HG02943 (cell line): ENCODE measurements at regions not wholly inside any gene's neighbourhood (a gene's known extent, or its start where the extent isn't known, plus 50 kb on each side); places are given as distances from the start of the nearest gene placed in this dataset.

Experiments
- ATAC-seq: cut with Tn5 transposase; IDR thresholded peaks from one replicate; pipeline ENCODE4 v1.9.1; 2021; ENCODE audit warnings: mild to moderate bottlenecking, low read depth, moderate library complexity; ENCODE audit not compliant: unreplicated experiment

- ATAC-seq, result no peak
These were observed 1002.0 kb upstream of the ADGRB3 start for GRCh38 chr6:67633058-67633457.

- ATAC-seq, result no peak
These were observed 1004.9 kb upstream of the ADGRB3 start for GRCh38 chr6:67630146-67630545.

- ATAC-seq, result no peak
These were observed 1005.8 kb upstream of the ADGRB3 start for GRCh38 chr6:67629258-67629657.

GRCh38 chr6:67615796-67616195 lies 1019.3 kb upstream of the ADGRB3 start:
- ATAC-seq, result no peak

- ATAC-seq, result no peak
These were observed 1026.9 kb upstream of the ADGRB3 start for GRCh38 chr6:67608099-67608749.

GRCh38 chr6:67606906-67607828 lies 1027.9 kb upstream of the ADGRB3 start:
- no peak for ATAC-seq

- ATAC-seq, result no peak
These were observed 1040.7 kb upstream of the ADGRB3 start for GRCh38 chr6:67594366-67594765.

GRCh38 chr6:67593247-67593646 lies 1041.8 kb upstream of the ADGRB3 start:
- no peak for ATAC-seq

GRCh38 chr6:67591910-67592309 lies 1043.2 kb upstream of the ADGRB3 start:
- ATAC-seq, result no peak

GRCh38 chr6:67567842-67568241 lies 1067.2 kb upstream of the ADGRB3 start:
- ATAC-seq, result no peak

GRCh38 chr6:67563671-67564070 lies 1071.4 kb upstream of the ADGRB3 start:
- no peak for ATAC-seq

GRCh38 chr6:67560068-67560467 lies 1075.0 kb upstream of the ADGRB3 start:
- no peak for ATAC-seq

GRCh38 chr6:67558985-67559384 lies 1076.1 kb upstream of the ADGRB3 start:
- ATAC-seq, result no peak

- ATAC-seq, result no peak
These were observed 1090.1 kb upstream of the ADGRB3 start for GRCh38 chr6:67544851-67545452.

GRCh38 chr6:67541586-67541985 lies 1093.5 kb upstream of the ADGRB3 start:
- no peak for ATAC-seq

- ATAC-seq, result no peak
These were observed 1097.0 kb upstream of the ADGRB3 start for GRCh38 chr6:67538032-67538431.

- no peak for ATAC-seq
These were observed 1099.1 kb upstream of the ADGRB3 start for GRCh38 chr6:67535946-67536345.

- ATAC-seq, result no peak
These were observed 1128.7 kb upstream of the ADGRB3 start for GRCh38 chr6:67506352-67506751.

- no peak for ATAC-seq
These were observed 1133.3 kb upstream of the ADGRB3 start for GRCh38 chr6:67501755-67502154.

GRCh38 chr6:67497749-67498148 lies 1137.3 kb upstream of the ADGRB3 start:
- ATAC-seq, result no peak

GRCh38 chr6:67496191-67496590 lies 1138.9 kb upstream of the ADGRB3 start:
- no peak for ATAC-seq
